Ammon's horn (tissue), 1 donor: ENCODE measurements at regions not wholly inside any gene's neighbourhood (a gene's known extent, or its start where the extent isn't known, plus 50 kb on each side); places are given as distances from the start of the nearest gene placed in this dataset.
"Not testable (repeated sequence)": the region's sequence is repeated elsewhere in the genome, so short reads cannot be mapped to it uniquely, and the experiment has no call there.

Experiments
- DNase-seq: peaks from one replicate; pipeline ENCODE4 v3.0.0-alpha.2; 2016; ENCODE audit warnings: low spot score

DNA sequence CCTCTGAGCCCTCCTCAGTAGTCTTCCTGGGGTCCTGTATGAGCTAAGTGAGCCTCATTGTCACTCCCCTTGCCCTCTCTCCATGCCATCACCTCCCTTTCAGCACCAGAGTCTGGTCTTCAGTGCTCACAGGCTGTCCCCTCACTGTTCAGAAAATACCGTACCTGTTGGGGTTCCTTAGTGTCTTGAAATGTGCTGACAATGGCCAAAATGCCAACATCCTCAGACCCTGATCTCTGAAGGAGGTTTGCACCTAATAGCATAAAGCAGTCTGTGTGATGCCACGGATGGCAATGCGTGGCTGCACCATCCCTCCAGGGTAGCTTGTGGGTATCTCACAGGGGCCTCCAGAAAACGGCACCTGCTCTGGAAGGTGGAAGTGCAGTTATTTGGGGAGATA is 301.0 kb upstream of the TLE3 start:
- DNase-seq = no peak

DNA sequence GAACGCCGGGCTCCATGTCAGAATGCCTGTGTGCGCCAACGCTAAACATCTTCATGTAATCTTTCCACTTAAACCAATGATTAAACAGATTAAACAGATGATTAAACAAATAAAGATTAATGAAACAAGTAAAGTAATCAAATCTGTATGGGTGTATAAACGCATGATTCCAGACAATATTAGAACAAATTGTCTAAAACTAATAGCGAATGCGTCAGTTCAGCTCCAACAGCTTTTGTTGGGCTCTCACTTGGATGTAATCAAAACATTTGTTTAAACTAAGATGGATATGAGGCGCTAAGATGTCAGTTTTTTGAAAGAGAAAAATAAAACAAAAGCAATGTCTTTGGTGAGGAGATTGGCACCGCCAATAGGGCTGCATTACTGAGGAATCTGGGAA is 299.1 kb upstream of the TLE3 start:
- no peak for DNase-seq

DNA sequence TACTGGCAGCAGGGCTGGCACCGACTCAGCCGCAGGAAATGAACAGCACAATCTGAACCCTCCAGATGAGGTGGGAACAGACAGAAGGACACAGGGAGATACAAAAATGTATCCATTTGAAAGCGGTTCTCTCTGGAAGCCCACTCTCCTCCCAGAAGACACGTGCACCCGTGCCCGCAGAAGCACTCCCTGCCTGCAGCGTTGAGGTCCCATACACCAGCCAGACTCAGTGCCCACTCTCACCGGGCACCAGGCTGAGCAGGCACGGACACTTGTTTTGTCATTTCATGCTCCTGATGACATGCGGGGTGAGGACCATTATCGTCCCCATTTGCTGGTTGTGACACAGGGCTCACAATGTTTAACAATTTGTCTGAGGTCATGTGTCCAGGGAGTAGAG is 297.4 kb upstream of the TLE3 start:
- no peak for DNase-seq

DNA sequence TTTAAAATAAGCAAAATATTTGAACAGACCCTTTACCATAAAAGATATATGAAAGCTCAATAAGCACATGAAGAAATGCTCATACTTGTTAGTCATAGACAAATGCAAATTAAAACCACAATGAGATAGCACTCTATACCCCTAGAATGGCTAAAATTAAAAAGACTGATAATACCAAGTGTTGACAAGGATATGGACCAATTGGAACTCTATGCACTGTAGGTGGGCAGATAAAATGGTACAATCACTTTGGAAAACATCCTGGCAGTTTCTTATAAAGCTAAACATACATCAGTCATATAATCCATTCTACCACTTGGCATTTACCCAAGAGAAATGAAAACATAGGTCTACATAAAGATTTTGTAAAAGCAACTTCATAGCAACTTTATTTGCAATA is 293.0 kb upstream of the TLE3 start:
- DNase-seq = no peak

DNA sequence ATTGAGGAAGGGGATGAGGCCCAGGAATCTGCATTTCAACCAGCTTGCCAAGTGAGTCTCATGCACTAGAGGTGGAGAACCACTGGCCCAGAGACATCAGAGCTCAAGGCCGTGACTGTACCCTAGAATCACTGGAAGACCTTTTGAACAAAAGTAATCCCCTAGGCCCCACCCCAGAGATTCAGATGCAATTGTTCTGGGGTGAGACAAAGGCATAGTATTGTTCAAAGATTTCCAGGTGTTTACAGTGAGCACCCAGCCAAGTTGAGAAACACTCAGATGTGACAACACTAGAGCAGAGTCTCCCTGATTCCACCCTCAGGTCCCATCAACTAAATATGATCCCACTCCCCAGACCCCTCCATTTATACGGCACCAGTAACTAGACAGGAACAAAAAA is 290.3 kb upstream of the TLE3 start:
- no peak for DNase-seq

DNA sequence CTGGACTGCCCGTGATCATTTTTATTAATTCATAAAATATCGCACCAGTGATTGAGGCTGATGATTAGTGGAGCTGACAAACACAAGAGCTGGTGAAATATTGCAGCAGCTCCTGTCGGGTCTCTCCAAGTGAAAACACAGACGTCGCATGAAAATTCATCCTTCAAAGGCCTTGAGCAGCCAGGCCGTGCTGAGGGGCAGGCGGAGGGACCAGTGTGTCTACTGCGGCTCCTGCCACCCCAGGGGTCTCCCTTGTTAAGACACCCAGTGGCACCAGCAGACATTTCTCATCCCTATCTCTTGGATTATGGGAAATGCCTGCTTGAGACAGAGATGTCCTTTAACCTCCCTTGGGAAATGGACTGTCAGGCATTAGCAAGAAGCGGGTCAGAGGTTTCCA is 289.4 kb upstream of the TLE3 start:
- no peak for DNase-seq

DNA sequence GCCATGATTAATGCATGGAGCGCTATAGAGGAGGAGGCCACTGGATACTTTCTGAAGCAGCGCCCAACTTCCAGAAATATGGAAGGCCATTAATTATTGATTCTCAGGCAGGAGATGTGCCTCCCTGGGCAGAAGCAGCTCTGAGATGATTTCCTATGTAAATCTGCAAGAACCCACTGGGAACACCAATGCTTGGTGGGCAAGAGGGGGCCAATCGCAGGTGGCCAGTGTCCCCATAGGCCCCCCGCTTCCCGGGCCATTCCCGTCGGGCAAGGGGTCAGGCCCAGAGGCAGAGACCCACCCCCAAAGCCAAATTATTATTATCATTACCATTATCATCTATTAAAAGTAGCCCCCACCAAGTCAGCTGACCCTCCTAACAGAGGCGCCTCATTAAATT is 288.0 kb upstream of the TLE3 start:
- DNase-seq = no peak

DNA sequence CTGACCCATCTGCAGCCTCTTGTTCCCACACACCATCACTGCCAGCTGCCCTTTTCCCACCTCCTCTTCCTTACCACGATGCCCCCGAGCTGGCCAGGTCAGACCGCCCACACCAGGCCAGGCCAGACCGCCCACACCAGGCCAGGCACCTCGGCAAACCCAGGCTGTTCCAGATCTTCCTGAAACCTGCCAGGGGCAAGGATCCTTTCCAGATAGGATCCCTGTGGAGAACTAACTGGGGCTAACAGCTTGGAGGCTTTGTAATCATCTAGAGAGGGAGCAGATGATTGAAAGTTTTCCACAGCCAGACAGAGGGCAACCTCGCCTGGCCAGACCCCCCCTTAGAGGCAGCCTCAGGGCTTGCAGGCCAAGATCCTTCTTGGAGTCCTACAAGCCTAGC is 287.3 kb upstream of the TLE3 start:
- no peak for DNase-seq

DNA sequence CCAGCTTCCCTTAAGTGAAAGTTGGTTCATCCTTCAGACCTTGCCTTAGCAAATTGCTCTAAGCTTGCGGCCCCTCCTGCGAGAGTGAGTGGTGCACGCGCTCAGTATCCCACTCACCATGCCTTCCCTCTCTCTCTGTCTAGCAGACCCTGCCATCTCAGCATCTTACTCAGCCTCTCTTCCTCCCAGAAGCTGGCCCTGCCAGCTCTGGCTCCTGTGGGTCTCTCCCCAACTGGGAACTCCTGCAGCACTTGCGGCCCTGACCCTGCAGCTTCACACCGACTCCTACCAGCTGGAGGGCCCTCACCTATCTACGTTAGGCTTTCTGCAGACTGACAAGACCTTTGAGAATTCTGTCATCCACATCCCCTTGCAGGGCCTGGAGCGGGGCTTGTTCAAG is 286.1 kb upstream of the TLE3 start:
- DNase-seq = no peak

DNA sequence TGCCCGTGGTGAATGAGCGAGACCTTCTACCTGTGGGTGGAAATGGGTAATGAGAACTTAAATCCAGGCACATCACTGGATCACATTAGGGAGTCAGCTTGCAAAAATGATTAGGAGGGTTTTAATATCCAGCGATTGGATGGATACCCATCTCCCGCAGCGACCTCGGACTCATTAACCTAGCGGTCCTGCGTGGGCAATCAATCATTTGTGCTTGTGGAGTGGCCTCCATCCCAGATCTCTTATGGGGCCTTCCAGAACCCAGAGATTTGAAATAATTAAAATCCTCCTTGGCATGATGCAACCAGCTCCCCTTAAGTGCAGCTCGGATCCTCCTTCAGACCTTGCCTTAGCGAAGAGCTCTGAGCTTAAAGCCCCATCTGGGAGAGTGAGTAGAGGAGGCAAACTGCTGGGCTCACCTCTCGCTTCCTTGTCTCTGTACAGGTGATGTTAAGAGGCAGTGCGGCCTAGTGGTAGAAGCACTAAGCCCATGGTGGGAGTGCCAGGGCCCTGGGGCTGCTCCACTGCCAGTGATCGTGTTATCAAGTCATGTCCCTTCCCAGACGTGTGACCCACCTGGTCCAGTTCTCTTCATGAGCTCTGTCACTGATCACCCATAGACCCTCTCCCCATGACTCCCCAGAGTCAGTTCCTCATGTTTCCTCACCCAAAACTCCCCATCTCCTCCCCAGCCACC is 285.2 kb upstream of the TLE3 start:
- no peak for DNase-seq

DNA sequence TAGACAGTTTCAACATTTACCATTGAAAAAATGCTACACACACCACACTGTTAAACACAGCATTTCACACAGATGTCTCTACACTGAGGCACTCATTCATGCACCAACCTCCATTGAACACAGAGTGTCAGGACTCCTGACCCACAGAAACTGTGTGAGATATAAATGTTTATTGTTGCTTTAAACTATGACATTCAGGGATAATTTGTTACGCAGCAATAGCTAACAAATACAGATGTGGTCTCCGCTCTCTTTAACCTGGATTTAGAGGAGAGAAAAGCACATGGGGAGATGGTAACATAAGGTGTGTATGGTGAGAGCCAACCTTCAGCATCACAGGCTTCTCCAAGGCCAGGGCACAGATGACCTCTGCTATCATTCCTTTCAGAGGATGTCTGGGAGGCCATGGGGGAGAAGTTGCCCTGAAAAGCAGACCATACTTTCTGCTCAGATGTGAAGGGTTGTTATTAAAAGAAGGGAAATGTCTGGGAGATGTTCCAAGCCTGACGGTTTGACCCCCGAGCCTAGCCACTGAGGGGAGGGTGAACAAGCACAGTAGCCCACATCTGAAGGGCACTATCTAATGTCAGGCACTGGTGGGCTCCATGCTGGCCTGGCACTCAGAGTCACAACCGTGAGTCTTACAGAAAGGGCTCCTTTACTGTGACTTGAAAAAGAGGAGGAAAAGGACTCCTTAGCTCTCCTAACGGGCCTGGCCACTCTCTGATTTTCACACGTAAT is 284.5 kb upstream of the TLE3 start:
- no peak for DNase-seq

DNA sequence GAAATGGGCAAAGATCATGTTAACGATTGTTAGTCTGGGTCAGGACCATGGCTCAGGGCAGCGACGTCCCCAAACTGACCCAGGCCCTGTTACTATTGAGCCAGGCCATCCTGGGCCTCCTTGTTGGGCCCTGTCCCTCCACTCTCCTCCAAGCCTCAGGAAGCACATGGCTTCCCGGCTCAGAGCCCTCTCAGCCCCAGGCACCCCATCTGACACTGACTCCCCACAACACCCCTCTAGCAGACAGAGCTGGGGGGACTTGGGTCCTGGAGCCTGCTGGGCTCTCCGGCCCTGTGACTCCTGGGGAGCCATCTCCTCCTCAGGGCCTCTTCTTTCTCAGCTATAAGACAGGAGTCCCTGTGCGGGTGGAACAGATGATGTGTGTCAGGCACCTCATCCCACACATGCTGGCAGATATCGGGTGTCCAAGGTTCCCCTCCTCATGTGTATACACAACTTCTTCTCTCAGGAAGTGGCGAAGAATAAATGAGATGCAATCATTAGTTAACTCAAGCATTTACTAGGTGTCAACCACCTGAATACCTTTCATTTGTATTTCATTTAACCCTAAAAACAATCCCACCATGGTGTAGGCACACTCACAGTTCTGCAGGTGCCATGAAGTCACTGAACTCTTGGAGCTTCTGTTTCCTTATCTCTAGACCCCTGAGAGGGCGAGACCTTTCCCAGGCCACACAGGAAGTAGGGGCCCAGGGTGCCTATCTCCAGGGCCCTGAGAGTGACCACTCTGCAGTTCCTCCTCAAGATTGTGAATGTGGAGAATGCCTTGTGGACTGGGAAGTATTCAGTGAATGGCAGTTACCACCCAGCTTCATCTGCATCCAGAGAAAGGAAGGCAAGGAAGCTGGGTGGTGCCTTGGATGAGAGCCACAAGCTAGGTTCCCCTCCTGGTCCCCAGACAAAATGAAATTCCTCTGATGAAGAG is 282.5 kb upstream of the TLE3 start:
- no peak for DNase-seq

DNA sequence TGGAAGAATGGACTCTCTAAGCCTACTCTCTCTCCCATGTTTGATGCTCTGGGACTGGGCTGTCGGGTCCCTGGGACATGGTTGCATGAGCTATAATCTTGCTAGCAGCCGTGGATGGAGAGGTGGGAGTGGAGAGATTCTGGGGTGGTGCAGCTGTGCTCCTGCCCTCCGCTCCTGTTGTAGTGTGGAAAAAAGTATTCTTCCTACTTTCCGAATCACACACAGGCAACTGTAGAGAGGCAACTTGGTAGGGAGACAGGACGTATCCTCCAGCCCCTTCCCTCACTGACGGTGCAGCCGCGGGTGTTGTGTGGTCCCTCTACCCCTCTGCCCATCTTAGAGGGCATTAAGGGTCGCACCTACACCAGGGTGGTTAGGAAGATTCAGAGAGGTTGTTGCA is 281.4 kb upstream of the TLE3 start:
- no peak for DNase-seq

DNA sequence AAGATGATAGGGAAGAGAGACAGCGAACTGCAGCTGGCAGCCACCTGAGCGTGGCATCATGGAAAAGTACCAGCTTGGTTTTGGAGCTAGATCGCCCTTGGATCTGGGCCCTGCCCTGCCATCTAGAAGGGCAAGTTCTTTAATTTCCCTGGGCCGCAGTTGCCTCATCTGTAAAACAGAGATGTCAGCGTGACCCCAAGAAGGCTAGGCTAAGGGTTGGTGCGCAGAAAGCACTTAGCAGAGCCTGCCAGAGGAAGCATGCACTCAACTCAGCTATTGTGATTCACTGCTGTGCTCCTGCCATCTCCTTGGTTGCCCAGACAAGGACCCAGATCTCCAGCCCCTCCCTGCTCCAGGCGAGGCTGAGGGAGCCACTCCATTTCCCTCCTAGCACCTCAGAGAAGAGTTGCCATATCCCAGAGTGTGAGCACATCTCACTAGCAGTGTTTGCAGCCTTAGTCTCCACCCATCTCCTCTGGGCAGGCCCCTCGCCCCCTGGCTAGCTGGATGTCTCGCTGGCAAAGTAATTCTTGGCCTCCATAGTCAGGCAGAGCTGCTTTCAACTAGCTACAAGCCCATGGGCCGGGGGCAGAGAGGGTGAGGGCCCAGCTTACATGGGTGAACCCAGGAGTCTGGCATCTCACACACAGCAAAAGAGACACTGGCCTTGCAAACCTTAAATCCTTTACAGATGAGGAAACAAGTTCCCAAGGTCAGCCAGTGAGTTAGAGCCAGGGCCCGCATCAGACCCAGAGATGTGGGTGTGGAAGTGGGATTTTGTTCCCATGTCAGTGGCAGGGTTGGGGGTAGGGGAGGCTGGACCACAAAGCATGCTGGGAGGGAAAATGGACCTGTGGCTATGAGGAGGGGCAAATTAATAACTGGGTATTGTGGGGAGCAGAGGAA is 280.7 kb upstream of the TLE3 start:
- no peak for DNase-seq

DNA sequence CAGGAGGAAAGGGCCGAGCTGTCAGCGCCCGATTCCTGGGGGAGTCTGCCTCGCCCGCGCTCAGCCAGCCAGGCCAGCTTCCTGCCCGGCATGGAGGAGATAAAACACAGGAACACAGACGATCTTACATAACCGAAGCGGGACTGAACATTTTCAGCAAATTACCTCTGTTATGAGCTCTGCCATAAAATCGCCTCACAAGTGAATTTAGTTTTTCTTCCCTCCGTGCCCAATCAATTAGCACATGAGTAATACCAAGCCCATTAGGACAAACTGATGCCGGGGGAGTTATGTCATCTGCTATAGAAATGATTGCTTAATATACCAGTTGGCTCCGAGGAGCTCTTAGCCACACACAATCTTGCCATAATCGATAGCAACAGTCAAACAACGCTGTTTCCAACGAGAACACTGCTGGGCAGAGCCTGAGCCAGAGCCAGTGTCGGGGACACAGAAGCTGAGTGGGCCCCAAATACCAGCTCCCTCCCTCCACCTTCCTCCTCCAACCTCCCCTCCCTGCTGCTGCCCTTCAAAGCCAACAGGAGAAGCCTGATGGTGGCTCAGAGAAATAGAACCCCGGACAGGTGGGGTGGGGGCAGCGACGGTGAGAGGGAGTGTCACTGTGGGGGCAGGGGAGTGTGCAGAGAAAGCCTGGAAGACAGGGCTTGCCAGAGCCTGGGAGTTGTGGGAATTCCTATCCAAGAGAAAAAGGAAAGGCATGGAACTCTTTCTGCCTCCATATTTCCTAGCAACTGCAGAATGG is 279.4 kb upstream of the TLE3 start:
- peak; percentile 68 for DNase-seq

DNA sequence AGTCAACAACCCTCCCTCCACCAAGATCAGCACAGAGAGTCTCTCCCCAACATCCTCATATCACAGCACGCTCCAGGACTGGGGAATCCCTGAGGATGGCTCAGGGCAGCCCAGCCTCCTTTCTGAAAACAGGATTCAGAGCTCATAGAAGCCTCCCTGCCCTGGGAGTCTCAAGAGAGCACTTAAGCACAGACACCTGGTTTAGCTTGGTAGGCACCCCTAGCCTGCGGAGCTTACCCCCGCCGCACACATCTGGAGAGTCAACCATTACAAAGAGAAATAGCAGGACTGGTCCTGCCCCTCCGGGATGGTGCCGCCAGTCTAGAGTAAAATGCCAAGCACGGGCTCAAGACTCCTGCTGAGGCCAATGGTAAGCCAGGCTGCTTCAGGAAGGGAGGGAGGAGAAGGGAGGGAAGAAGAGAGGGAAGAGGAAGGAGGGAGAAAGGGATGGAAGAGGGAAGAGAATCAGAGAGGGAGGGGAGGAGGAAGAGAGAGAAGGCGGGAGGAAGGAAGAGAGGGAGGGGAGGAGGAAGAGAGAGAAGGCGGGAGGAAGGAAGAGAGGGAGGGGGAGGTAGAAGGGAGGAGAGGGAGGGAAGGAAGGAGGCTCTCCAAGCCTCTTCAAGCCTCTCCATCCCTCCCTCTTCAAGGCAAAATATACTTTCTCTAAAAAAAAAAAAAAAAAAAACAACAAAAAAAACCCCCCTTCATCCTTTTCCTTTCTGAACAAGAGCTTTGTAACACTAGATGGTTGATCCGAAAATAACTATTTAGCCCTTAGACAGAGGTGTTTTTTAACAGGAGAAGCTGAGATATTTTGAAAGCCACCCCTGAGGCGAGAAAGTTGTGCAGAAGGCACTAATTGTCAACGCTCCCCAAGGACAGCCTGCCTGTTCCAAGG is 278.6 kb upstream of the TLE3 start:
- DNase-seq = no peak

DNA sequence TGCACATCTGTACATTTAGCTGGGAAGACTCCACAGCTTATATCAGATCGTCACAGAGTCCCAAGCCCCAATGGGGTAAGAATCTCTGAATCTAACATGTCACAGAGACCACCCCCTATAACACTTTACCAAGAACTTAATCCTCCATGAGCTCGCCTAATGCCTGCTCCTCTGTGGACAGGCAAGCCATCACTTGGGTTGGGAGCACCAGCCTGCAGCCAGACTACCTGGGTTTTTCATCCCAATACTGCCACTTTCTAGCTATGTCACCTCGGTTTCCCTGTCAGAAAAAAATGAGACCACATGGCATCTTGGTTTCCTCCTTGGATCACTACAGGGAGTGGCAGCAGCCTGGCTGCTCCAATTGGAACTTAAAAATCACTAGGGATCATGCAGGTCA is 277.9 kb upstream of the TLE3 start:
- no peak for DNase-seq

DNA sequence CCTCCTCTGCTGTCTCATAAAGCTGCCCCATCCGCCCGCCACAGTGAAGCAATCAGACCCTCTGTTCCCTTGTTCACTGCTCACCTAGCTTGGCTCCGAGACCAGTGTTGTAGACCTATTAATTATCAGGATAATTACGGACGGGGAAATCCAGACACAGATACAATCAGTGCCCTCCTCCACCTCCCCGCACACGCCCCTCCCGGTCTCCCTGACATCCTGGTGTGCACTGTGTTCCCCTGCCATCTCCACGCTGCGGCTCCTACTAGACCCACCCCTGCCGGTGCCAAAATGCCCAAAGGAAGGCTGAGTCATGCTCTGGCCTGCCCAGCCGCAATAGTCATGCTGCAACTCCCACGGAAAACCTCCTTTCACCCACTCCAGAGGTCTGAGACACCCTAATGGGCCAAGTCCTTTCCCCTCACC is 277.3 kb upstream of the TLE3 start:
- no peak for DNase-seq

DNA sequence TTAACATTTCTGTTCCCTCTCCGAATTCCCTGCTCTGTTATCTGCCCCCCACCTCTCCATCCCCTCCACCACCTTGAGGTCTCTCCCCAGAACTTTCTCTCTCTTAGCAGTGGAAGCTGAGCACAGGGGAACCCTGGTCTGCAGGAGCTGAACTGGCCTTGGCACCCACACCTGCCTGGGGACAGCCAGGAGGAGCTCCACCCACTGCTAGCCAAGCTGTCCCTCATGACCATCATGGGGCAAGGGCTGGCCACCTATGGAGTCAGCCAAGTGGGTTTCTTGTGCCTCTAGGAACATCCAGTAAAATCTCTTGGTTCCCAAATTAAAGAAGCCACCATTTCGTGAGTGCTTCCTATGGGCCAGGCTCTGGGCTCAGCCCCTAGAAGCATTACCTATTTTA is 276.4 kb upstream of the TLE3 start:
- DNase-seq = no peak

DNA sequence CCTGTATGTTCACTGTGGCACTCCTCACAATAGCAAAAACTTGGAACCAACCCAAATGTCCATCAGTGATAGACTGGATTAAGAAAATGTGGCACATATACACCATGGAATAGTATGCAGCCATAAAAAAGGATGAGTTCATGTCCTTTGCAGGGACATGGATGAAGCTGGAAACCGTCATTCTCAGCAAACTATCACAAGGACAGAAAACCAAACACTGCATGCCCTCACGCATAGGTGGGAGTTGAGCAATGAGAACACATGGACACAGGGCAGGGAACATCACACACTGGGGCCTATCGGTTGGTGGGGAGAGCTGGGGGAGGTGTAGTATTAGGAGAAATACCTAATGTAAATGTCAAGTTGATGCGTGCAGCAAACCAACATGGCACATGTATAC is 275.7 kb upstream of the TLE3 start:
- DNase-seq = not testable (repeated sequence)
